ENCODE measurements at regions not wholly inside any gene's neighbourhood (a gene's known extent, or its start where the extent isn't known, plus 50 kb on each side); places are given as distances from the start of the nearest gene placed in this dataset.
"Not testable (repeated sequence)": the region's sequence is repeated elsewhere in the genome, so short reads cannot be mapped to it uniquely, and the experiment has no call there.

DNA sequence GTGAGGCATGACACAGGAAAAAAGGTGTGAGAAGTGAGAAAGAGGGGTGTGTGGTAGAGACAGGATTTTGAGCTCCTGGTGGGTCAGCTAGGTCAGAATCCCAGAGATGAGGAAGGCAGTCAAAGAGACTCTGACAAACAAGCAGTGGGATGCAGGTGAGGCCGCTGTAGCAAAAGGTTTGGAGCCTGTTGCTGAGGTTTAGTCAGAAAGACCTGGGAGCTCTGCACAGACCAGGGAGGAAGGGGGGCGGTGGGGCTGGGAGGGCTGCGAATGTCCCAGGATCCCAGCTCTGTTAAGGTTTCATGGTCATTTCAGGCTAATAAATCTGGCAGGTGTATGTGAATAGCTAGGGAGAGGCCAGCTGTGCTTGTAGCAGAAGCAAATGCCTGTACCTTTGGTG lies 373.9 kb upstream of the SYNCRIP start:
- no peak overlapping the region for H3K4me3 ChIP-seq
- H3K27ac ChIP-seq = no peak overlapping the region
- no peaks in the 10 kb centered on the region for H3K36me3 ChIP-seq
- no peaks in the 10 kb centered on the region for H3K27me3 ChIP-seq
- H3K4me1 ChIP-seq = no peaks in the 10 kb centered on the region
- DNase-seq = no peak
- H3K9me3 ChIP-seq (replicated peaks) = no peaks in the 10 kb centered on the region

- H3K36me3 ChIP-seq = no peaks in the 10 kb centered on the region
- H3K9me3 ChIP-seq (replicated peaks) = no peaks in the 10 kb centered on the region
- no peak overlapping the region for H3K27ac ChIP-seq
- no peaks in the 10 kb centered on the region for H3K27me3 ChIP-seq
- no peak overlapping the region for H3K4me3 ChIP-seq
- DNase-seq = no peak
- no peaks in the 10 kb centered on the region for H3K4me1 ChIP-seq
Measured at GRCh38 chr6:86016077-86016476, 373.4 kb upstream of the SYNCRIP start.

- H3K9me3 ChIP-seq (replicated peaks); H3K27ac ChIP-seq; DNase-seq; H3K4me3 ChIP-seq; H3K27me3 ChIP-seq; H3K4me1 ChIP-seq; H3K36me3 ChIP-seq: not testable (repeated sequence)
Measured at GRCh38 chr6:86012991-86013390, 370.3 kb upstream of the SYNCRIP start.

DNA sequence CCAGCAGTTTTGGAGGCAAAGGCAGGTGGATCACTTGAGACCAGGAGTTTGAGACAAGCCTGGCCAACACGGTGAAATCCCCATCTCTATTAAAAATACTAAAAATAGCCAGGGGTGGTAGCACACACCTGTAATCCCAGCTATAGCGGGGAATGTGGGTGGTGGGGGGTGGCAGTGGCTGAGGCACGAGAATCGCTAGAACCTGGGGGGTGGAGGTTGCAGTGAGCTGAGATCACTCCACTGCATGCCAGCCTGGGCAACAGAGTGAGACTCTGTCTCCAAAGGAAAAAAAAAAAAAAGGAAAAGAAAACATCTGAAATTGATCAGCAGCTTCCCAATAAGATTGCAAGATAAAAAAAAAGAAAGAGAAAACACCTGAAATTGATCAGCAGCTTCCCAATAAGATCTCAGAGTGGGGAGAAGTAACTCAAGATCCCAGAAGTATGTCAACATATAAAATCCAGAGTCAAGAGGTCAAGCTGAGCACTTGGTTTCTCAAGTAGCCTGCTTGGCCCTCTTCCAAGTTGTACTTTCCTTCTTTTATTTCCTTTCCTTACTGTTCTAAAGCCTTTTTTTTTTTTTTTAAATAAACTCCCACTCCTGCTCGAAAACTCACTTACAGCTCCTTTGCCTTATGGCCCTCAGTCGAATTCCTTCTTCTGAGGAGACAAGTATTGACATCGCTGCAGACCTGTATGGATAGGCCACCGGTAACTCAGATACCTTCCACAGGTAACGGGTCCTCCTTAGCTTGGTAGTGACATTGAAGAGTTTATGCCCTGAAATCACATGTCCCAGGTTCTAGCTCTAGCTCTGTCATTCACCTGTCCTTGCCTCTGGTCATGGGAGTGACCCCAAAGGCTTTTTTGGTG lies 368.5 kb upstream of the SYNCRIP start:
- no peaks in the 10 kb centered on the region for H3K36me3 ChIP-seq
- H3K9me3 ChIP-seq (replicated peaks) = no peaks in the 10 kb centered on the region
- no peak for DNase-seq
- H3K27ac ChIP-seq = no peak overlapping the region
- no peaks in the 10 kb centered on the region for H3K27me3 ChIP-seq
- H3K4me1 ChIP-seq = no peaks in the 10 kb centered on the region
- H3K4me3 ChIP-seq = no peak overlapping the region

DNA sequence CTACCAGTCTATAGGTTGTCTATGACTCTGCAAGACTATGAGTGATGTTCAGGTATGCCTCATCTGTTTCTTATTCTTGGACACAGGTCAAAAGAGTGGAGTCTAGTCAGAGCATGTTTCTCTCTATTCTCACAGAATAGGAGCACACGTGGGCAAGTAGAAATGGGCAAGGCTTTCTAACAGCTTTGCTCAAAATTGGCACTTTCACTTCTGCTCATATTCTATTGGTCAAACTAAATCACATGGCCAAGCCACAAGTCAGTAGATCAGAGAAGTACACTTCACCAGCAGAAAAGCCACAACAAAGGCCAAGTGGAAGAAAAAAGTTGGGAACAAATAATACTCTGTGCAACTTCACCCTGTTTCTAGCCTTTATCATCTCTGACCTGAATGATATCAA lies 354.5 kb upstream of the SYNCRIP start:
- Histone ChIP-seq H3K9me3 (replicated peaks) (no peaks in the 10 kb centered on the region), H3K27ac (no peak overlapping the region), H3K36me3 (no peaks in the 10 kb centered on the region), H3K27me3 (no peaks in the 10 kb centered on the region), H3K4me3 (no peak overlapping the region), H3K4me1 (no peaks in the 10 kb centered on the region)
- DNase-seq = no peak

DNA sequence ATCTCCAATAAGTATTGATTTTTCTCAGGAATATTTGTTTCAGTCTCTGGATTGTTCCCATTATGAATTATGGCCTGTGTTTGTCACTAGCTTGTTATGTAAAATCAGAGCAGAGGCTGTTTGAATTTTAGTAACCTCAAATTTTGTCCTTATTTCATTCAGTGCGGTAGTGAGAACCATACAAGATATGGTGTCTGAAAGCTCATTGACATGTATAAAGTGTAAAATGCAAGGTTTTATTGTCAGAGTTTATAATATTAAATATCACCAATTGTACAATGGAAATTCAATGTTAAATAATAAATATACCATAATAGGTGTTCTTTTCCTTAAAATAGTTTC lies 353.3 kb upstream of the SYNCRIP start:
- no peaks in the 10 kb centered on the region for H3K36me3 ChIP-seq
- H3K4me3 ChIP-seq = no peak overlapping the region
- no peaks in the 10 kb centered on the region for H3K9me3 ChIP-seq (replicated peaks)
- H3K4me1 ChIP-seq = no peaks in the 10 kb centered on the region
- no peak overlapping the region for H3K27ac ChIP-seq
- no peaks in the 10 kb centered on the region for H3K27me3 ChIP-seq
- DNase-seq = no peak

DNA sequence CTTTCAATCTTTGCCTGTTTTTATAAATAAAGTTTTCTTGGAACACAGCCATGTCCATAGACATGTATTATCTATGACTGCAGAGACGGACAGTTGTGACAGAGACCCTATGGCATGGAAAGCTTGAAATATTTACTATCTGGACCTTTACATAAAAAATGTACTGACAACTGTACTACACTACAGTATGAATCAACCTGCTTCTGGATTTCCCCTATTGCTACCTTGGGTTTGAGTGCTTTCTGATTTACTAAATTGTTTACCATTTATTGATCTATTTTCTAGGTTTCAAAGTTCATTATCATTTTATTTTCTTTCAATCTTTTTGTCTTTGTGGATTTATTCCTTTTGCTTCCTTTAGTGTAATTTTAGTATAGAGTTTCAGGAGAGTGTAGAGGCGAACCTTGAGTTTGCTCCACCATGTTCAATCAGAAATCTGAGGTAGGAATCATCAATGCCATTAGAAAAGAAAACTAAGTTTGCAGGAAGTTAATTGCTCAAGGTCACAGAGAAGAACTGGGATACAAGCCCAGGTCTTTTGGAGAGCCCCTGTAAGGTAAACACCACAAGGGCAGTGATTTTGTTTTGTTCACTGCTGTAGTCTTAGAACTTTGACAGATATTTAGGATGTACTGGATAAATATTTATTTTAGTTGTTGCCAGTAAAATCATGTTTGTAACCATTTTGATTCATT lies 352.8 kb upstream of the SYNCRIP start:
- no peaks in the 10 kb centered on the region for H3K27me3 ChIP-seq
- no peaks in the 10 kb centered on the region for H3K9me3 ChIP-seq (replicated peaks)
- H3K27ac ChIP-seq = no peak overlapping the region
- no peak overlapping the region for H3K4me3 ChIP-seq
- H3K4me1 ChIP-seq = no peaks in the 10 kb centered on the region
- H3K36me3 ChIP-seq = no peaks in the 10 kb centered on the region
- no peak for DNase-seq

- Histone ChIP-seq H3K9me3 (replicated peaks) (no peaks in the 10 kb centered on the region; the same call in 1 of the 2 replicates), H3K36me3 (no peaks in the 10 kb centered on the region), H3K27me3 (no peaks in the 10 kb centered on the region), H3K4me3 (no peak overlapping the region), H3K27ac (no peak overlapping the region), H3K4me1 (no peaks in the 10 kb centered on the region)
- no peak for DNase-seq
Measured at GRCh38 chr6:85986681-85987080, 344.0 kb upstream of the SYNCRIP start.

GRCh38 chr6:85983032-85983659 lies 340.5 kb upstream of the SYNCRIP start:
- DNase-seq = no peak
- Histone ChIP-seq H3K9me3 (replicated peaks) (no peaks in the 10 kb centered on the region; the same call in 1 of the 2 replicates), H3K27me3 (no peaks in the 10 kb centered on the region), H3K36me3 (no peaks in the 10 kb centered on the region), H3K4me3 (no peak overlapping the region), H3K4me1 (no peaks in the 10 kb centered on the region), H3K27ac (no peak overlapping the region)

- H3K27me3 ChIP-seq = no peaks in the 10 kb centered on the region
- no peaks in the 10 kb centered on the region for H3K36me3 ChIP-seq
- DNase-seq = no peak
- no peak overlapping the region for H3K27ac ChIP-seq
- no peaks in the 10 kb centered on the region for H3K9me3 ChIP-seq (replicated peaks)
- no peaks in the 10 kb centered on the region for H3K4me1 ChIP-seq
- no peak overlapping the region for H3K4me3 ChIP-seq
Measured at GRCh38 chr6:85977661-85978060, 335.0 kb upstream of the SYNCRIP start.

DNA sequence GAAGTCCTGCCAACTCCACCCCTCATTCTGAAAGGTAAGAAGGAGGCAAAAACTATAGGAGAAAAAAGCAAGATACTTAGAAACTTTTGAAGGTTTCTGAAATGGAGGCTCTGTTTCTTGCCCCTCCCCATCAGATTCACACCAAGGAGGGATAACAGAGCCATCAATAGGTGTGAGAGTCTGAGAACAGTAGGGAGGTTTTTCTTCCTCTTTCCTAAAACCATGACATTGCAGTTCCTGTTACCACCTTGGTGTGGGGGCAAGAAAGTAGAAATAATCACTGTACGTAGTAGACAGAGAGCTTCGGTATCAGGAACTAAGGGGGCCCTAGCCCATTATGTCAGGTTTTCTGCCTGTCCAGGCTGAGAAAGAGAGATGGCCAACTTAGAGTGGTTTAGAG lies 333.3 kb upstream of the SYNCRIP start:
- Histone ChIP-seq H3K36me3 (no peaks in the 10 kb centered on the region), H3K4me3 (no peak overlapping the region), H3K27ac (no peak overlapping the region), H3K27me3 (no peaks in the 10 kb centered on the region), H3K4me1 (no peaks in the 10 kb centered on the region), H3K9me3 (replicated peaks) (no peaks in the 10 kb centered on the region)
- no peak for DNase-seq

DNA sequence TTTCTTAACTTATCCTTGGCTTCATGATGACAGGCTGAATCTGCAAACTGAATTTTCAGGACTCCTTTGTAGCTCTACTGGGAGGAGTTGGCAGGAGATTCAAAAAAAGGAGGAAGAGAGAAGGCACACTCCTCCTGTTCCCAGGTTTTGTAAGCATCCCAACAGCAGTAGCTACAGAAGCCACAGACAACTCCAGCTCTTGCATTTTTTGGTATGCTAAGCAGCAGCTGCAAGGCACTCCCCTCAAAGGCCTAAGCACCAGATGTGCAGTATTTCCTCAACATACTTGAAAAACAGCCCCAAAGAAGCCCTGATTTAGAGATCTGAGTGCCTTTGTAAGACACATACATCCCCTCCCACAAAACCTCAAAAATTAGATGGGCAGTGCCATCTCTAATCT lies 328.6 kb upstream of the SYNCRIP start:
- H3K27me3 ChIP-seq = no peaks in the 10 kb centered on the region

DNA sequence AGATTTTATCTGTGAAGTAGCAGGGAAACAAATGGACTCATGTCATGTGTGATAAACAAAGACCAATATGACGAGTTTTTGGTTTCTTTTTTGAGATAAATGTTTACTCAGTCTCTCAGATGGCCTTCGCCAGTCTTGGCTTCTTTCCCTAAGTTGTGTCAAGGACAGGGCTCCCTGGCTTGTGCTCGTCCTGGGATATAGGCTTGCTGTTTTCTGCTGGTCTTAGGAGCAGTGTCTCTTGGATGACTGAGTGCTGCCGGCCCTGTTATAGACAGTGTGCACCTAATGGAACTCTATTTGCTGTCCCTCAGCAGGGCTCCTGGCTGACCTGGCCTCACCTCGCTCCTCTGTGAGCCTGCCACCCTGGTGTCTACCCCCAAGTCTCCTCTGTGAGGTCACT lies 324.1 kb upstream of the SYNCRIP start:
- Histone ChIP-seq H3K4me3 (no peak overlapping the region), H3K36me3 (no peaks in the 10 kb centered on the region), H3K9me3 (replicated peaks) (no peaks in the 10 kb centered on the region), H3K27ac (no peak overlapping the region), H3K27me3 (no peaks in the 10 kb centered on the region), H3K4me1 (no peaks in the 10 kb centered on the region)
- no peak for DNase-seq

More for the DNA sequence above, 328.6 kb upstream of the SYNCRIP start:
- Histone ChIP-seq H3K4me1 (no peaks in the 10 kb centered on the region), H3K36me3 (no peaks in the 10 kb centered on the region), H3K4me3 (no peak overlapping the region), H3K9me3 (replicated peaks) (no peaks in the 10 kb centered on the region), H3K27ac (no peak overlapping the region)
- DNase-seq = no peak

DNA sequence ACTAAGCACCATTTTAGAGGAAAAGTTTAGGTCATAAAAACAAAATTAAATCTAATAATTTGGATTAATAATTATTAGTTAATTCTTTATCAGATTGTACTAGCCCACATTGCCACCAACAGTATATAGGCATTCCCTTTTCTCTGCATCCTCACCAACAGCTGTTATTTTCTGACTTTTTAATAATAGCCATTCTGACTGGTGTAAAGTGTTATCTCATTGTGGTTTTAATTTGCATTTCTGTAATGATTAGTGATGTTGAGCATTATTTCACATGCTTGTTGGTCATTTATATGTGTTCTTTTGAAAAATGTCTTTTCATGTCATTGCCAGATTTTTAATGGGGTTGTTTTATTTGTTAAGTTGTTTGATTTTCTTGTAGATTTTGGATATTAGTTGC lies 319.1 kb upstream of the SYNCRIP start:
- Histone ChIP-seq H3K4me1 (no peaks in the 10 kb centered on the region), H3K36me3 (no peaks in the 10 kb centered on the region), H3K4me3 (no peak overlapping the region), H3K27ac (no peak overlapping the region), H3K9me3 (replicated peaks) (no peaks in the 10 kb centered on the region), H3K27me3 (no peaks in the 10 kb centered on the region)
- no peak for DNase-seq

DNA sequence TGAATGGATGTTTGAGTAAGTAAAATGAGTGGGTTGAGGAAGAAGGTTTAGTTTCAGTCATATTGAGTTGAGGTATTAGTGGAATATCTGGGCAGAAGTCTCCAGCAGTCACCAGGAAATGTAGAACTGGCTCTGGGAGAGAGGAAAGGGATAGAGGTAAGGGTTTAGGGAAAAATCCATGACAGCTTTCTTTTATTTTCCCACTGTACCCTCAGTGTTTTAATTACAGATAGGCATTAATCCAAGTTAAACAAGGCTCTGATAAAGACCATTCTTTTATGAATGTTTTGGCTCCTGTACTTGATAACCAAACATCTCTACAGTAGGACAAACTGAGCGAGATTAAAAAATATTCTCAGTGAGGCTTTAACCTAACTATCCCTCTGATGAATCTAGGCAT lies 318.4 kb upstream of the SYNCRIP start:
- no peak overlapping the region for H3K4me3 ChIP-seq
- H3K27ac ChIP-seq = no peak overlapping the region
- no peaks in the 10 kb centered on the region for H3K36me3 ChIP-seq
- no peaks in the 10 kb centered on the region for H3K4me1 ChIP-seq
- DNase-seq = no peak
- H3K27me3 ChIP-seq = no peaks in the 10 kb centered on the region
- H3K9me3 ChIP-seq (replicated peaks) = no peaks in the 10 kb centered on the region

All from SJCRH30 (cell line).